ENCODE measurements at regions not wholly inside any gene's neighbourhood (a gene's known extent, or its start where the extent isn't known, plus 50 kb on each side); places are given as distances from the start of the nearest gene placed in this dataset.

DNA sequence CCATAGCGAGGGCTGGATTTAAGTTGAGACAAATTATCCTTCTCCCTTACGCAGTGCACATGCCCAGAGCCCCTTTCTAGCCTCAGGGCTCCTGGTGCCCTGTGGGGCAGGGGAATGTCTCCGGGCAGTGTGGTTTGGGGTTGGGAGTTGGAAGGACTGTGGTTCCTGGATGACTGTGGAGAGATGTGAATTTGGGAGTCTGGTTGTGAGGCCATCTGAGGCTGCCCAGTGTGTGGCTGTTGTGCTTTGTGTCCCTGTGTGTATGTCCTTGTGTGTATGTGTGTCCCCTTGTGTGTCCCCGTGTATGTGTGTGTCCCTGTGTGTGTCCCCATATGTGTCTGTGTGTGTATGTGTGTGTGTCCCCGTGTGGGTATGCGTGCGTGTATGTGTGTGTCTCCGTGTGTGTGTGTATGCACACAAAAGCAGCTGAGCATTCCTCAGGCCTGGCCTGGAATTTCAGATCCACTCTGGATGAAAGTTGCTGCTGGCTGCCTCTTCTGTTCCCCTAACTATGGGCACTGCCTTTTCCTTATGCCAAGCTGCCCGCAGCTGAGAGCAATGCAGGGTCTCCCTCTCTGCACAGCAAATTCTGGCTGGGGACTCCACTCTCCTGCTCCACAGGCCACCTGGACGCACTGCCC lies 65.4 kb downstream of the UBIAD1 start:
- DNase-seq (ENCODE audit: low read depth in 2 of 3, low spot score in 2 of 3), result no peak

- no peak for DNase-seq (ENCODE audit: low read depth in 2 of 3, low spot score in 2 of 3)
Measured at GRCh38 chr1:11339346-11340232, 66.6 kb downstream of the UBIAD1 start.

DNA sequence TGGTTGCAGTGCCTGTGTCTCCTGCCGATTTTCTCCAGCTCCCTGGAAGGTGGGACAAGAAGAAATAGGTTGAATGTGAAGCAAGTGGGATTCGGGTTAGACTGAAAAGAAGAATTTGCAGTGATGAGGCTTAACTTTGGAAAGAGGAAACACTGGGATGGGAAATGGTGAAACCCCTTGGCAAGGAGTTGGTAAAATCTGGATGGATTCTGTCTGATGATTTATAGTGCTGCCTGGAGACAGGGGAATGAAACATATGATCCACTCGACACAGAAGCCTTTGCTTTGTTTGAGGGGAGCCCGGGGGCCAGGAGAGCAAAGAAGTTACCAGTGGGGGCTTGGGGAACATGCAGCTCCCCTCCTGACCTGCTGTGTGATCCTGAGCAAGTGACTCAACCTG lies 67.2 kb downstream of the UBIAD1 start:
- no peak for DNase-seq (ENCODE audit: low read depth in 2 of 3, low spot score in 2 of 3)

DNA sequence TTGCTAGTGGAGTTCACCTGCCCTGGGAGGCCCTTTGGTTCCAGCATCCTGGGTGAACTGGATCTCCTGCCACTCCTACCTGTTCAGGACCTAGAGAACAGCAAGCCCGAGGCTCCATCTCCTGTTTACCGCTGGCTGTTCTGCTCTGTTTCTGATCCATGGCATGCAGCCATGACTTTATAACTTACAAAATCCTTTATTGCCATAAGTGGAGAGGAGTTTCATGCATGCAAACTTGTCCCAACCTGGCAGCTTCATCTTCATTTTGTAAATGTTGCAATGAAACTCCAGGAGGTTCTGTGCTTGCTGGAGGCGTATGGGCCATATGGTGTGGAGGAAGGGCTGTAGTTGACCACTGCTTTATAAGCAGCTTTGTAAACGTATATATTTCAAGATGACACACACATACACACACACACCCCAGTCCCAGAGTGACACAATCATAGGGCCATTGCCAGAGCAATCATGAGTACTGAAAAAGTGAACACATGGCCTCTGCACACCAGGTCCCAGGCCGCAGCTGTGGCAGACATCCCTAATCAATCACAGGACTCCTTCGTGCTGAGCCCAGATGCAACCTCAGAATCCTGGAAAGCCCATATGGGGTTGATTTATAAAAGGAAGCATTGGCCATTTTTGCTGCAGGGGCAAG lies 69.0 kb downstream of the UBIAD1 start:
- DNase-seq (ENCODE audit: low read depth in 2 of 3, low spot score in 2 of 3), result no peak

DNA sequence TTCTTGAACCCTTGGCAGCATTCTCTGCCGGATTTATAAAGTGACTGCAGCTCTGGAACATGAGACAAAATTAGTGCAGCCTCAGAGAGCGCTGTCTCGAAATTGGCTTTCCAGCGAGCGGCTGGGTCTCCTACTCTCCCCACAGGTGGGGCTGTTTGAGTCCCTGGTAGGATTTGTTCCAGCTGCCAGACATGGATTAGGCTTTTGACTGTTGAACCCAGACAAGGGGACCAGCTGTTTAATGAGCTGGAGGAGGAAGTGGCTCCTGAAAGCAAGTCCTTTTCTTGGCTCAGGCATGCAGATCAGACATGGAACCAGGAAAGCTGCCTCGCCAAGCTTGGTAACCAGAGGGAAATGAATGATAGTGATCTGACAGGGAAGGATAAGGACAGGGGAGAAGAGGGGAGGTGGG lies 69.6 kb downstream of the UBIAD1 start:
- no peak for DNase-seq (ENCODE audit: low read depth in 2 of 3, low spot score in 2 of 3)

DNA sequence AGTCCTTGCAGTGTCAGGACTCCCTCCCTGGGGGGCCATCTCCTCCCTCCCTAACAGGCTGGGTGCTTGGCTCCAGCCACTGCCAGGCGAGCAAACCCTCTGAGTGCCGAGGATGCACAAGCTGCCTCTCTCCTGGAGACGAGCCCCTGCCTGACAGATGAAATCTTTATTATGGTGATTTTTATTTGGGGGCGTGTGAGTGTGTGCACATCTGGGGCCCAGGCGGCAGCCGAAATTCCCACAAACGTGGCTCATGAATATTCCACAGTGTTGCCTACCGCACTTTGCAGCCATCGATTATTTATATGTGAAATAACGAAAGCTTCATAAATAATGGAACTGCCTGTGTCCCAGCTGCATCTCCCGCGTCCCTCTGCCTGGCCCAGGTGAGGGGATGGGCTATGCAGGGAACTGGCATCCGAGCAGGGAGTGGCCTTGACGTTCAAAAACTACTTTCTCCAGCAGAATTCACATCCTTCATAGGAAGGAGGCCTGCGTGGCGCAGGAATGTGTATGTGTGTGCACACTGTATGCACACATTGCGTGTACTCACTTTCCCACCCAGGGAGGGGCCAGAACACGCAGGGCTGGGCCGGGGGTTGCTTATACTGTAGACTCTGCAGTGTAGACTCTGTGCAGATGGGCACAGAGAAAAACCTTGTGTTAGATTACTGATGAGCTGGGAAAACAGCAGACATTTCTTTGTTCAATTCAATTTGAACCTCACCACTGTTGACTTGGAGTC lies 73.1 kb downstream of the UBIAD1 start:
- DNase-seq (ENCODE audit: low read depth in 2 of 3, low spot score in 2 of 3), result no peak

DNA sequence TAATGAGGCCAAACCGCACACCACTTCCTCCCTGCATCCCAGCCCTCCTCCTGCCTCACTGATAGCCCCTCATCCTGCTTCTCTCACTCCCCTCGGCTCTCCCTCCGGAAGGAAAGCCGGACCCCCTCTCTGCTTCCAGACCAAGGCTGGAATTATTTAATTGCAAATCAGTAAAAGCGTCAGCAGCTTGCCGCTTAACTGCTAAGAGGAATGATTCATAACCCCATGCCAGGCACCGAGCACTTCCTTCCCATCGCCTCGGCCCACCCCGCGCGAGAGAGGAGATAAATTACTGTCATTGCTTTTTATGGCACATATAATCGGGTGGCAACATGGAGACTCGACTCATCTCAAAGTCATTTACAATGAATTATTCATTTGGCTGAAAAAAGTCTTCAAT lies 77.3 kb downstream of the UBIAD1 start:
- peak in 2 of 3 donors; percentile 42 to 45 for DNase-seq (ENCODE audit: low read depth in 2 of 3, low spot score in 2 of 3)

GRCh38 chr1:11352058-11352715 lies 79.2 kb downstream of the UBIAD1 start:
- no peak for DNase-seq (ENCODE audit: low read depth in 2 of 3, low spot score in 2 of 3)

- DNase-seq (ENCODE audit: low read depth in 2 of 3, low spot score in 2 of 3), result peak in 2 of 3 donors; percentile 28 to 57
Measured at GRCh38 chr1:11352816-11353799, 80.1 kb downstream of the UBIAD1 start.

DNA sequence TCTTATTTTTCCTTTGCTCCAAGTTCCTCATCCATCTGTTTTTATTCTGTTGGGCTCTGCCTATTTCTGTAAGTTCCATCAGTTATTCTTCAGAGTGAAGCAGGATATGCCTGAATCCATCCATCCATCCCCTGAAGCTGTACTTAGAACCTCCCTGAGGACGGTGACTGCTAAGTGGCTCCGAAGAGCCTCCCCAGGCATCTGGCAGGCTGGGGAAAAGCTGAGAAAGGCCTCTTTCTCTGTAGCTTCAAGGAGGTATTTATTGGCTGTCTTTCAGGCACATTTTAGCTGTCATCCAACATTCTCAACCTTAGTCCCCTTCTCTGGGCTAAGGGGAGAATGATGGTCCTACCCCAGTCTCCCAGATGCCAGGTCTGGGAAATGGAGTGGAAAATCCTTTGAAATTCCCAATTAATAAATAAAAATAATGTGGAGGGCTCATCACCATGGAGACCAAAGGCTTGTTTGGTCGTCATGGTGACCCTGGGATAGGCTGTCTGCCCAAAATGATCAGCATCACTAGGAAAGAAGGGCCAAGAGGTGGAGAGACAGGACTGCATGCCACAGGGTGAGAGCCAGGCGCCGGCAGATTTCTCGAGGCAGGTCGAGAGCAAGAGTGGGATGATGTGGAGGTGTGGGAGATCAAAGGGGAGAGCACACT lies 82.0 kb downstream of the UBIAD1 start:
- DNase-seq (ENCODE audit: low read depth in 2 of 3, low spot score in 2 of 3), result no peak

DNA sequence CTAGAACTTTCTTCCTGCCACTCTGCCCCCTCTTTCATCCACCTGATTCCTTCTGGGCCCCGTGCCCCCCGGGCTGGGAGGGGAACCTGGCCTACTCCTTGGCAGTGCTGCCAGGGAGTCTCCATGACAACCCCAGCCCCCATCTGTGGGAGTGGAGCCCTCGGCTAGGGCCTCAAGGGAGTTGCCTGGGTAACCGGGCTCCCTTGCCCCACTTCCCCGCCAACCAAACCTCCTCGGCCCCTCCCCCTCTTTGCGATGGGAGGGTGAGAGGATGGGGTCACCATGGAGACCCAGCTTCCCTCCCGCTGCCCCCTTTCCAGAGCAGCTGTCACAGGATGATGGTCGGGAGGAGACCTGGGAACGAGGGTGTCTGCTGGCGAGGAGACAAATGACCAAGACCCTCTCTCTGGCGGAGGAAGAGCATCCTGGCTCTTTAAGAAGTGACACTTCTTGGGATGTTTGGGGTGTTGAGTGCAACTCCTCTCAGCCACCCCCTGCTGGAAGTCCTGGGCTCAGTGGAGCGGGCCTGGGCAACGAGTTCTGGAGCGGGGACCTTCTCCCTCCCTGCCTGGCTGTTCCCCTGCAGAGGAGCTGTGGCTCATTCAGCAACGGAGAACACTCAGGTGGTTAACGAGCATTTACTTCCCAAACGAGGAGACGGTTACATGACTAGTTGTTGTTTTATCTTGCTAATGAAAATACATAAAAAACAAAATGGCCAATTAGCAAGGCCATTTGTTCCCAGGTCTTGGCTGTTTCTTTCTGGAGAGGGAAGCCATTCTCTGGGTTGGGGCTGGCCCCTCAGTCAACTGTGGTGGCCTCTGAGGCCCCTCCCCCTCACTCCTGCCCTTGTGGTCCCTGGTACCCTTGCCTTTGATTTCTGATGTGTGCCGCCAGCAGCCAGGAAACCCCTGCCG lies 82.8 kb downstream of the UBIAD1 start:
- DNase-seq (ENCODE audit: low read depth in 2 of 3, low spot score in 2 of 3), result no peak

GRCh38 chr1:11357276-11357675 lies 84.3 kb downstream of the UBIAD1 start:
- DNase-seq (ENCODE audit: low read depth in 2 of 3, low spot score in 2 of 3), result no peak

- no peak for DNase-seq (ENCODE audit: low read depth in 2 of 3, low spot score in 2 of 3)
Measured at GRCh38 chr1:11358984-11359383, 86.0 kb downstream of the UBIAD1 start.

- no peak for DNase-seq (ENCODE audit: low read depth in 2 of 3, low spot score in 2 of 3)
Measured at GRCh38 chr1:11362547-11363021, 89.6 kb downstream of the UBIAD1 start.

- DNase-seq (ENCODE audit: low read depth in 2 of 3, low spot score in 2 of 3), result peak in 2 of 3 donors; percentile 36 to 67
Measured at GRCh38 chr1:11364170-11364569, 91.2 kb downstream of the UBIAD1 start.

GRCh38 chr1:11365744-11366387 lies 92.9 kb downstream of the UBIAD1 start:
- DNase-seq (ENCODE audit: low read depth in 2 of 3, low spot score in 2 of 3), result no peak
